Activated CD8-positive, alpha-beta T cell treated with anti-CD3 and anti-CD28 coated beads for 36 hours (primary cell): ENCODE measurements at regions not wholly inside any gene's neighbourhood (a gene's known extent, or its start where the extent isn't known, plus 50 kb on each side); places are given as distances from the start of the nearest gene placed in this dataset.
"Not testable (repeated sequence)": the region's sequence is repeated elsewhere in the genome, so short reads cannot be mapped to it uniquely, and the experiment has no call there.

Source experiments
- ATAC-seq: fragments of 200-7000 bp; cut with Tn5 transposase; one replicate; pipeline ENCODE4 v1.10.0; 2021; ENCODE audit warnings: mild to moderate bottlenecking, moderate library complexity
- CTCF ChIA-PET: fragments of 350-600 bp; sonication (Branson Sonifier 250); formaldehyde crosslinking; loops from one replicate; lab custom pipeline; 2021; ENCODE audit warnings: antibody characterized with exemption; lab: Charles Lee
- POLR2A ChIA-PET: fragments of 350-600 bp; sonication (Branson Sonifier 250); formaldehyde crosslinking; loops from one replicate; lab custom pipeline; 2021; ENCODE audit warnings: antibody characterized with exemption; lab: Charles Lee
- DNase-seq: peaks from one replicate; pipeline ENCODE4 v3.0.0-alpha.2; 2020
- H3K27ac Mint-ChIP-seq: one replicate; pipeline ENCODE4 v1.8.0; 2021; ENCODE audit warnings: mild to moderate bottlenecking, mixed read lengths
- H3K27me3 Mint-ChIP-seq: one replicate; pipeline ENCODE4 v1.8.0; 2021; ENCODE audit warnings: mixed read lengths
- H3K36me3 Mint-ChIP-seq: one replicate; pipeline ENCODE4 v1.8.0; 2021; ENCODE audit warnings: low read depth, mixed read lengths
- H3K4me1 Mint-ChIP-seq: one replicate; pipeline ENCODE4 v1.8.0; 2021; ENCODE audit warnings: low read depth, mixed read lengths
- H3K4me3 Mint-ChIP-seq: one replicate; pipeline ENCODE4 v1.8.0; 2021; ENCODE audit warnings: mild to moderate bottlenecking, moderate library complexity, mixed read lengths
- H3K9me3 Mint-ChIP-seq: one replicate; pipeline ENCODE4 v1.8.0; 2021; ENCODE audit warnings: mixed read lengths
- CTCF ChIP-seq: fragments of 200-600 bp; IDR thresholded peaks from one replicate; pipeline ENCODE4 v1.8.0; 2022; ENCODE audit warnings: antibody characterized with exemption, mild to moderate bottlenecking
- intact Hi-C: fragments of 100-400 bp; cut with micrococcal nuclease; formaldehyde crosslinking; loops from one replicate; pipeline ENCODE4 v1.10.0; 2022

- Mint-ChIP-seq H3K9me3 (peaks cover 2% of the 10 kb centered on the region), H3K27ac (no peak overlapping the region)
These were observed 83.3 kb downstream of the CPZ start for GRCh38 chr4:8675906-8676305.

GRCh38 chr4:8675383-8675782 is 82.8 kb downstream of the CPZ start:
- ChIA-PET CTCF (interaction anchor here (1.0 kb wide), 1 partner anchor 211 kb away, joined by 3 read pairs; no protein-coding TSS in a partner anchor), POLR2A (no interaction called here)
- intact Hi-C loops, result no loop called here
- Mint-ChIP-seq H3K4me3 (no peak overlapping the region), H3K27me3 (no peaks in the 10 kb centered on the region), H3K9me3 (peaks cover 2% of the 10 kb centered on the region), H3K36me3 (no peaks in the 10 kb centered on the region), H3K4me1 (no peaks in the 10 kb centered on the region), H3K27ac (no peak overlapping the region)
- peak; percentile 5 for DNase-seq
- ATAC-seq, result no peak
- no peak for TF ChIP-seq CTCF

More at GRCh38 chr4:8675906-8676305, 83.3 kb downstream of the CPZ start:
- H3K4me3 Mint-ChIP-seq, result no peak overlapping the region
- no peak for TF ChIP-seq CTCF
- ATAC-seq (no peak), DNase-seq (no peak)
- H3K36me3 Mint-ChIP-seq, result no peaks in the 10 kb centered on the region
- no peaks in the 10 kb centered on the region for H3K4me1 Mint-ChIP-seq
- ChIA-PET POLR2A (no interaction called here), CTCF (interaction anchor here (1.0 kb wide), 1 partner anchor 211 kb away, joined by 3 read pairs; no protein-coding TSS in a partner anchor)
- no peaks in the 10 kb centered on the region for H3K27me3 Mint-ChIP-seq
- intact Hi-C loops, result no loop called here

DNA sequence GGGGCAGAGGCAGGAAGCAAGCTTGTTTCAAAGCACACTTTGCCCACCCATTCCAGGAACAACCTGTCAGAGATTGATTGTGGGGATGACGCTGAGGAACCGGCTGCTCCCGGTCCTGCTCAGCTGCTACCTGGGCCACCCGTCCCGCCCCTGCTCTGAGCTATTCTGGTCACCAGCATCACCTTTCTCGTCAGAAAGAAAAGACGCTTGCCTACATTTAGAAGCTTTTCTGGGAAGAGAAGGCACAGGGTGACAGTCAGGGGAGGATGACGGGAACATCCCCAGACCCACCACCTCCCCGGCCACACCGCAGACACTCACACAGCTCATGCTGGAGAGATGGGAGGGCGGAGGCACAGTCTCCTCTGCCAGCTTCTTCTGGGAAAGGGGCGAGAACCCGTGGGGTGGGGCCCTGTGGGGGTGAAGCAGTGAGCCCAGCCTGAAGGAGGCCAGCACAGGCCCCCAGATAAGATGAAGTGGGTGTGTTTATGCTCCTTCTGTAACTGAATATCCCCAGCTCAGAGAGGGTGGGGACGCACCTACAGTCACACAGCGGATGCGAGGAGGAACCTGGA is 81.8 kb downstream of the CPZ start:
- Mint-ChIP-seq H3K4me1 (no peaks in the 10 kb centered on the region), H3K36me3 (no peaks in the 10 kb centered on the region), H3K4me3 (no peak overlapping the region), H3K9me3 (peaks cover 2% of the 10 kb centered on the region), H3K27me3 (no peaks in the 10 kb centered on the region), H3K27ac (no peak overlapping the region)
- intact Hi-C loops, result no loop called here
- ATAC-seq (no peak), DNase-seq (no peak)
- POLR2A ChIA-PET, result no interaction called here
- no peak for TF ChIP-seq CTCF
- CTCF ChIA-PET, result no interaction called here

DNA sequence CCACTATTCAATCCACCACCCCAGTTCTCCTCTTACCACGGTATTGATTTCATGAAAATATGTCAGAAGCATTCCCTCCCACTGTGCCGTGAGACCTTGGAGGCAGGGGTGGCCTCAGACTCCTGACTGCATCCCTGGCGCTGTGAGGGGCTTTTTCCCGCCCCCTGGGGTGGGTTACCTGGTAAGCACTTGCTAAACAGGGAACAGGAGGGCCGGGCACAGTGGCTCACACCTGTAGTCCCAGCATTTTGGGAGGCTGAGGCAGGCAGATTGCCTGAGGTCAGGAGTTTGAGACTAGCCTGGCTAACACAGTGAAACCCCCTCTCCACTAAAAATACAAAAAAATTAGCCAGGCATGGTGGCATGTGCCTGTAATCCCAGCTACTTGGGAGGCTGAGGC is 80.5 kb downstream of the CPZ start:
- DNase-seq, ATAC-seq, H3K4me1 Mint-ChIP-seq, H3K27ac Mint-ChIP-seq, H3K9me3 Mint-ChIP-seq, H3K4me3 Mint-ChIP-seq, POLR2A ChIA-PET, H3K27me3 Mint-ChIP-seq, intact Hi-C loops, CTCF ChIA-PET, H3K36me3 Mint-ChIP-seq: not testable (repeated sequence)

- ATAC-seq, result no peak
- H3K27me3 Mint-ChIP-seq, result no peaks in the 10 kb centered on the region
These were observed 79.9 kb downstream of the CPZ start for GRCh38 chr4:8672486-8672885.

More at GRCh38 chr4:8672486-8672885, 79.9 kb downstream of the CPZ start:
- intact Hi-C loops, result no loop called here
- no peak for TF ChIP-seq CTCF
- no peak for DNase-seq
- POLR2A ChIA-PET, result no interaction called here
- H3K36me3 Mint-ChIP-seq, result no peaks in the 10 kb centered on the region
- H3K9me3 Mint-ChIP-seq, result peaks cover 2% of the 10 kb centered on the region
- H3K4me3 Mint-ChIP-seq, result no peak overlapping the region
- H3K4me1 Mint-ChIP-seq, result no peaks in the 10 kb centered on the region
- H3K27ac Mint-ChIP-seq, result no peak overlapping the region
- CTCF ChIA-PET, result no interaction called here
